Gastrocnemius medialis (tissue), 4 donors: ENCODE measurements at regions not wholly inside any gene's neighbourhood (a gene's known extent, or its start where the extent isn't known, plus 50 kb on each side); places are given as distances from the start of the nearest gene placed in this dataset.

Source experiments
- CTCF ChIP-seq, 5 experiments: fragments of 450-650 bp in 3 of 5; fragments of 200-600 bp in 2 of 5; sonication (generic) in 2 of 5; IDR thresholded peaks in 4 of 5; conservative IDR thresholded peaks in 1 of 5; 1 replicate in 4 of 5; 2 replicates in 1 of 5; pipeline ENCODE4 v1.5.1; 2016 to 2019; ENCODE audit warnings: antibody characterized with exemption in 5 of 5, mild to moderate bottlenecking in 3 of 5, moderate library complexity in 3 of 5
- POLR2A ChIP-seq, 2 donors: fragments of 450-650 bp; IDR thresholded peaks; one replicate each; pipeline ENCODE4 v1.6.1; 2017; ENCODE audit warnings: antibody characterized with exemption in 2 of 2, mild to moderate bottlenecking in 2 of 2, moderate library complexity in 2 of 2

- no peak for TF ChIP-seq POLR2A (IDR thresholded peaks at IDR 0.05)
- no peak for TF ChIP-seq CTCF (IDR thresholded peaks at IDR 0.05 in 4 of 5, conservative IDR thresholded peaks at IDR 0.05 in 1 of 5)
Observed at GRCh38 chr14:89720741-89721729, 233.5 kb downstream of the EFCAB11 start.
